Upper lobe of left lung (tissue), 4 donors: ENCODE measurements at regions not wholly inside any gene's neighbourhood (a gene's known extent, or its start where the extent isn't known, plus 50 kb on each side); places are given as distances from the start of the nearest gene placed in this dataset.

Experiments
- CTCF ChIP-seq, 6 experiments: fragments of 450-650 bp in 4 of 6; fragments of 200-600 bp in 2 of 6; sonication (generic) in 2 of 6; IDR thresholded peaks; one replicate each; pipeline ENCODE4 v1.5.1; 2016 to 2019; ENCODE audit warnings: antibody characterized with exemption in 6 of 6
- EP300 ChIP-seq, 4 donors: sonication (generic); formaldehyde crosslinking; IDR thresholded peaks; one replicate each; pipeline ENCODE4 v1.5.1; 2017; ENCODE audit warnings: antibody characterized with exemption in 4 of 4, control low read depth in 2 of 4
- POLR2AphosphoS5 ChIP-seq, 2 donors: sonication (generic); formaldehyde crosslinking; IDR thresholded peaks; one replicate each; pipeline ENCODE4 v1.5.1; 2017; ENCODE audit warnings: antibody characterized with exemption in 2 of 2

DNA sequence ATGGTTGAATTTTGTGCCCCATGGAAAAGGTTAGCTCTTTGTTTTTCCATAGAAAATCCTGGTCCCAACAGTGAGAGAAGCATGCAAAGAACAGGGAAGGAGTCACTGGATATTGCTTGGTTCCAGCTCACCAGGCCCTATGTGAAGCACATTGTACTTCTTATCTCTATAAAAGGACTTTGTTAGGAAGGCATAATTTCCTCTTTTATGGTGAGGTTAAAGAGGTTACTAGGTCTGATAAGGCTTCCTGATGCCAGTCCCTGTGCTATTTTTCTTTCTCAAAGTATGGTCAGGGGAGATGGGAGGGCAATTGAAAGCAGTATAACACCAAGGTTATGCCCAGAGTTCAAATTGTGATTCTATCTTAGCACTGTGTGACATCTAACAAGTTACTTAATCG, 162.6 kb downstream of the KIF18A start:
- TF ChIP-seq POLR2AphosphoS5 (IDR thresholded peaks at IDR 0.05) (no peak), CTCF (IDR thresholded peaks at IDR 0.05) (no peak), EP300 (IDR thresholded peaks at IDR 0.05) (no peak)
